Loucy (cell line): ENCODE measurements at regions not wholly inside any gene's neighbourhood (a gene's known extent, or its start where the extent isn't known, plus 50 kb on each side); places are given as distances from the start of the nearest gene placed in this dataset.

Experiments used
- CTCF ChIP-seq: fragments of 200-600 bp; sonication (generic); conservative IDR thresholded peaks from 2 replicates; pipeline ENCODE4 v1.5.1; 2014; ENCODE audit warnings: mild to moderate bottlenecking, antibody characterized with exemption, low read length
- EZH2phosphoT487 ChIP-seq: fragments of 200-600 bp; IDR thresholded peaks from 2 replicates; pipeline ENCODE4 v1.6.1; 2018; ENCODE audit warnings: antibody characterized with exemption, mild to moderate bottlenecking, moderate library complexity, borderline replicate concordance

- no peak for TF ChIP-seq CTCF
- TF ChIP-seq EZH2phosphoT487, result no peak
Measured at GRCh38 chr3:127489357-127489756, 101.2 kb downstream of the TPRA1 start.
